GM23248 (cell line): ENCODE measurements at regions not wholly inside any gene's neighbourhood (a gene's known extent, or its start where the extent isn't known, plus 50 kb on each side); places are given as distances from the start of the nearest gene placed in this dataset.

Experiments used
- DNase-seq: peaks from one replicate; pipeline ENCODE4 v3.0.0-alpha.2; 2015
- H2AFZ ChIP-seq: fragments of 200-600 bp; sonication (generic); 2 replicates; pipeline ENCODE4 v1.6.1; 2016; ENCODE audit warnings: antibody characterized with exemption
- H3F3A ChIP-seq: fragments of 200-600 bp; sonication (generic); 2 replicates; pipeline ENCODE4 v1.6.1; 2016; ENCODE audit warnings: mild to moderate bottlenecking, antibody characterized with exemption, mixed run types; ENCODE audit not compliant: insufficient read depth
- H3K27ac ChIP-seq: fragments of 200-600 bp; sonication (generic); 2 replicates; pipeline ENCODE4 v1.5.1; 2016; ENCODE audit warnings: mild to moderate bottlenecking
- H3K27me3 ChIP-seq: fragments of 200-600 bp; sonication (generic); replicated peaks from 2 replicates; pipeline ENCODE4 v1.6.1; 2016; ENCODE audit warnings: mild to moderate bottlenecking; ENCODE audit not compliant: insufficient read depth
- H3K36me3 ChIP-seq: fragments of 200-600 bp; sonication (generic); 2 replicates; pipeline ENCODE4 v1.6.1; 2016; ENCODE audit warnings: low read depth, mild to moderate bottlenecking
- H3K4me1 ChIP-seq: fragments of 200-600 bp; sonication (generic); 2 replicates; pipeline ENCODE4 v1.6.1; 2016; ENCODE audit warnings: mild to moderate bottlenecking; ENCODE audit not compliant: insufficient read depth
- H3K4me2 ChIP-seq: fragments of 200-600 bp; sonication (generic); one replicate; pipeline ENCODE4 v1.6.1; 2016; ENCODE audit warnings: mild to moderate bottlenecking; ENCODE audit not compliant: unreplicated experiment
- H3K4me3 ChIP-seq: fragments of 200-600 bp; sonication (generic); 2 replicates; pipeline ENCODE4 v1.5.1; 2016; ENCODE audit warnings: mild to moderate bottlenecking
- H3K79me2 ChIP-seq: fragments of 200-600 bp; sonication (generic); 2 replicates; pipeline ENCODE4 v1.6.1; 2016; ENCODE audit warnings: mild to moderate bottlenecking; ENCODE audit not compliant: insufficient read depth
- H3K9ac ChIP-seq: fragments of 200-600 bp; sonication (generic); 2 replicates; pipeline ENCODE4 v1.6.1; 2016; ENCODE audit warnings: mild to moderate bottlenecking
- H3K9me2 ChIP-seq: fragments of 200-600 bp; sonication (generic); 2 replicates; pipeline ENCODE4 v1.6.1; 2016; ENCODE audit warnings: mixed run types, mild to moderate bottlenecking, moderate library complexity; ENCODE audit not compliant: insufficient read depth
- H3K9me3 ChIP-seq: fragments of 200-600 bp; sonication (generic); one replicate; pipeline ENCODE4 v1.6.1; 2017; ENCODE audit warnings: low read depth
- H4K20me1 ChIP-seq: fragments of 200-600 bp; sonication (generic); 2 replicates; pipeline ENCODE4 v1.6.0; 2016; ENCODE audit not compliant: insufficient read depth
- EZH2 ChIP-seq: fragments of 200-600 bp; sonication (generic); IDR thresholded peaks from 2 replicates; pipeline ENCODE4 v1.6.1; 2018; ENCODE audit warnings: antibody characterized with exemption, mild to moderate bottlenecking; ENCODE audit not compliant: insufficient read depth, poor library complexity, severe bottlenecking
- EZH2phosphoT487 ChIP-seq: fragments of 200-600 bp; sonication (generic); IDR thresholded peaks from 2 replicates; pipeline ENCODE4 v1.6.1; 2018; ENCODE audit warnings: antibody characterized with exemption, moderate library complexity, mild to moderate bottlenecking, low read depth; ENCODE audit not compliant: insufficient read depth
- WGBS, 2 experiments: methylation state at CpG; one replicate each; pipeline ENCODE4 v1.1.6; 2015 to 2017; ENCODE audit warnings: low lambda C conversion rate in 2 of 2, low coverage in 1 of 2; ENCODE audit errors: missing lambda C conversion rate in 2 of 2; 5-methylcytosine and 5-hydroxymethylcytosine counted together
- in situ Hi-C: fragments of 300-500 bp; cut with MboI; formaldehyde crosslinking; loops from 2 replicates; pipeline ENCODE4 v1.15.0; 2020

DNA sequence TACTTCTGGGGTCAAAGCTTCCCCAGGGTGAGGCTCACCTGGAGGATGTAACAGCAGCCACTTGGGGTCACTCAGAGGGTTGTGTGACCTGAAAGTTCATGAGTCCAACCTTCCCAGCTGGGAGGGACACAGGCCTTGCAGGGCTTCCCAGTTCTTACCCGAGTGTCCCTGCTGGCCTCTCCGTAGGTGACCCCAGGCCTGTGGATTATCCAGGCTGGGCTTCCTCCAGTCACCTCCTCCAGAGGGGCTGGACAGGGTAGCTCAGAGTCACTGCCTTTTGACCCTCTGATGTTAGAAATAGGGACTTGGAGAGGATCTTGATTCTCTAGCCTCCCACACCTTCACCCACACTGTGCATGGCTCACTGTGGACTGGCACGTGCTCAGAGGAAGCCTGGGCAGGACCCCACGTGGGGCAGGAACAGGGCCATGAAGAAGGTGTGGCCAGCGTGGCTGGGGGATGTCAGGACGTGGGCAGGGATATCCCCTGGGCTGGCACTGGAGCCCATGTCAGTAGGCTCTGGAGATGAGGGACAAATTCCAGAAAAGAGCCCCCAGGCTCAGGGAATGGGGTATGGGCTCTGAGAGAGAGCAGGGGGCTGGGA lies 131.8 kb downstream of the ACTL8 start:
- WGBS, 2 experiments: 66 to 68% methylated on average over 6 of the region's 6 CpGs
- no peak overlapping the region for H3K27ac ChIP-seq
- no peak overlapping the region for H2AFZ ChIP-seq
- no peaks in the 10 kb centered on the region for H3K9me2 ChIP-seq
- DNase-seq: no peak
- H3K4me2 ChIP-seq: no peak overlapping the region
- no peaks in the 10 kb centered on the region for H4K20me1 ChIP-seq
- H3K27me3 ChIP-seq: no peaks in the 10 kb centered on the region
- H3K9ac ChIP-seq: no peak overlapping the region
- TF ChIP-seq EZH2 (no peak), EZH2phosphoT487 (no peak)
- H3K36me3 ChIP-seq: no peaks in the 10 kb centered on the region
- H3K4me1 ChIP-seq: no peaks in the 10 kb centered on the region
- in situ Hi-C loops: no loop called here
- no peaks in the 10 kb centered on the region for H3K79me2 ChIP-seq
- no peaks in the 10 kb centered on the region for H3F3A ChIP-seq
- no peaks in the 10 kb centered on the region for H3K9me3 ChIP-seq
- H3K4me3 ChIP-seq: no peak overlapping the region

DNA sequence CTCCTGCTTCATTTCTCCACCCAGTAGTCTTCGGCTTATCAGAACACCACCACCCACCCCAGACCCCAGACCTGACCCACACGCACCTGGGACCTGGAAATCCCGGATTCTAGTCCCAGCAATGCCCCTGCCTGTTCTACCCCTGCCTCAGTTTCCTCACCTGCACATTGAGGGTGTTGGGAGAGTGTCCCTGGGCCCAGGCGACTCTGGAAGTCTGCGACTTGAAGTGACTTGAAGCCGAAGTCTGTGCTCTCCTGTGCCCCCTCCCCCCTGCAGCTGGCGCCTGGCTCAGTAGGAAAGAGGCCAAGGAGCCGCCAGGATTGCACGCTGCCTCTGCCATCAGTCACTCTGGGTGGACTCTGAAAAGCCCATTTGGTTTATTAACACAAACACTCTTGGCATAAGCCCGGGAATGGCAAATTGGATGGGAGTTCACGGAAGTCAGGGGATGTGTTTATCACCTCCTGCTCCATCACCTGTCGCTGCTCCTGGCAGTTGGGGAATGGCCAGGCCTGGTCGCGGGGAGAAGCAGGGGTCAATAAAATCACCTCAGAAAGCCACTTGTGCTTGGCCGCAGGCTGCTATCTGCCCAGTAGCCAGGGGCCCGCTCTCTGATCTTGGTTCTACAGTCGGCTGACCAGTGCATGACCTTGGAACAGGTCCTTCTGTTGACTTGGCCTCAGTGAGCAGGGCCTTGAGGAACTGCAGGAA lies 132.7 kb downstream of the ACTL8 start:
- H3K9me3 ChIP-seq: no peaks in the 10 kb centered on the region
- no peaks in the 10 kb centered on the region for H3K27me3 ChIP-seq
- no peak overlapping the region for H3K4me2 ChIP-seq
- H3K79me2 ChIP-seq: no peaks in the 10 kb centered on the region
- in situ Hi-C loops: no loop called here
- no peak overlapping the region for H3K9ac ChIP-seq
- no peak for DNase-seq
- no peaks in the 10 kb centered on the region for H3K36me3 ChIP-seq
- no peak overlapping the region for H3K27ac ChIP-seq
- H2AFZ ChIP-seq: no peak overlapping the region
- H3F3A ChIP-seq: no peaks in the 10 kb centered on the region
- no peaks in the 10 kb centered on the region for H4K20me1 ChIP-seq
- WGBS, 2 experiments: 52 to 53% methylated on average over 17 of the region's 17 CpGs
- no peak for TF ChIP-seq EZH2phosphoT487
- no peak for TF ChIP-seq EZH2
- no peaks in the 10 kb centered on the region for H3K4me1 ChIP-seq
- H3K4me3 ChIP-seq: no peak overlapping the region
- no peaks in the 10 kb centered on the region for H3K9me2 ChIP-seq

DNA sequence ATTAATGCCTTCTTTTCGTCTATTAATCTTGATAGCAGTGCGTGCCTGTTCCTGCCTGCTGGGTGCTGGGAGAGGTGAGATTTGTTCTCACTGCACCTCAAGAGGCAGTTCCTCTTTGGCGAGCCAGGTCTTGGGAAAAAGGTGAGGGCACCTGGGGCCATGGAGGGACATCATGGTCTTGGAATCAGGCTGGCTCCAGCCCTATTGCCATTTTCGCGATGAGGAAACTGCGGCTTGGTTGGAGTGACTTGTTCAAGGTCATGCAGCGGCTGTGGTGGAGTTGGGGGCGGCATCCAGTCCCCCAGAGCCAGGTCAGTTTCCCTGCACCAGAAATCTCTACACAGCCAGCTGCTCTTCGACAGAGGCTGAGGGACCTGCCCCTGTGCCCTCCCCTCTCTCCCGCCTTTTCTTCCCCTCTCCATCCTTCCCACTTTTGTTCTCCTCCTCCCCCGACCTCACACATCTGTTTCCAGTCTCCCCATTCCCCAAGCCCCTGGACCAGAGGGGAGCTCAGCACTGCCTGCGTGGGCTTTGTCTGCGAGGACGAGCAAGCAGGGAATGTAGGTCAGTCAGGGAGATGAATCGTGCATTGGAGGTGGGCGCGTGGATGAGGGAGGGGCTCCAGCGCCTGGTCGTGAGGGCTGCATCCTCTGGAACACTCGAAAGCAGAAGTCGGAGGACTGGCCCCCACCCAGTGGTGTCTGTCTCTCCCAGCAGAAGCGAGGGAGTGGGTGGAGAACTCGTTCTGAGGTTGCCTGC lies 135.1 kb downstream of the ACTL8 start:
- Histone ChIP-seq H3K79me2 (no peaks in the 10 kb centered on the region), H4K20me1 (no peaks in the 10 kb centered on the region), H2AFZ (no peak overlapping the region), H3K36me3 (no peaks in the 10 kb centered on the region), H3K27ac (no peak overlapping the region), H3F3A (no peaks in the 10 kb centered on the region), H3K4me2 (no peak overlapping the region), H3K9me3 (no peaks in the 10 kb centered on the region), H3K9ac (no peak overlapping the region), H3K4me3 (no peak overlapping the region), H3K9me2 (no peaks in the 10 kb centered on the region), H3K4me1 (no peaks in the 10 kb centered on the region), H3K27me3 (no peaks in the 10 kb centered on the region)
- DNase-seq: no peak
- TF ChIP-seq EZH2phosphoT487: no peak
- no peak for TF ChIP-seq EZH2
- WGBS, 2 experiments: 38 to 41% methylated on average over 22 to 23 of the region's 23 CpGs
- in situ Hi-C loops: no loop called here

DNA sequence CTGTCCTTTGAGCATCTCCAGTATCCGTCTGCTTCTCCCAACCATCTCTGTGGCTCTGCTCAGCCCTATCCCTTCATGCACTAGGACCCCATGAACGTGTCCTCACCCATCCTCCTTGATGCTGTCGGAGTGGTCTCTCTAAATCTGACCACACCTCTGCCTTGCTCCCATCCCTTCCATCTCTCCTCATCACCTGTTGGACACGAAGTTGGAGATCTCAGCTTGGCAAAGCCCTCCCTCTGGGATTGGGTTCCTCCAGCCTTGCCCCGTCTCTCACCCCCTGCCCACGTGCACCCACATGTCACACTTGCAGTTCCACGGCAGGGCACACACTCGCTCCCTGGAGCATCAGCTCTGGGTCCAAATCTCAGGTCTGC lies 135.7 kb downstream of the ACTL8 start:
- WGBS, 2 experiments: 52 to 63% methylated on average over 8 of the region's 8 CpGs
- Histone ChIP-seq H3F3A (no peaks in the 10 kb centered on the region), H3K4me1 (no peaks in the 10 kb centered on the region), H4K20me1 (no peaks in the 10 kb centered on the region), H2AFZ (no peak overlapping the region), H3K9me3 (no peaks in the 10 kb centered on the region), H3K9ac (no peak overlapping the region), H3K4me2 (no peak overlapping the region), H3K9me2 (no peaks in the 10 kb centered on the region), H3K27me3 (no peaks in the 10 kb centered on the region), H3K36me3 (no peaks in the 10 kb centered on the region), H3K4me3 (no peak overlapping the region), H3K79me2 (no peaks in the 10 kb centered on the region), H3K27ac (no peak overlapping the region)
- in situ Hi-C loops: no loop called here
- no peak for DNase-seq
- TF ChIP-seq EZH2phosphoT487: no peak
- TF ChIP-seq EZH2: no peak
